ENCODE measurements at regions not wholly inside any gene's neighbourhood (a gene's known extent, or its start where the extent isn't known, plus 50 kb on each side); places are given as distances from the start of the nearest gene placed in this dataset.

- intact Hi-C loops (cut with micrococcal nuclease; ENCODE audit: unreplicated experiment) (no loop called here), in situ Hi-C loops (cut with HindIII; ENCODE audit: low pct_unique_long_range_greater_than_20kb, low sequenced_read_pairs) (no loop called here)
- no peak overlapping the region for H3K27ac ChIP-seq (ENCODE audit: low read length)
- CTCF ChIA-PET, result no interaction called here
- no peaks in the 10 kb centered on the region for H3K27me3 ChIP-seq (ENCODE audit: control insufficient read depth, insufficient read depth, low read length)
- DNase-seq (ENCODE audit: low read depth, low spot score), result no peak
- POLR2A ChIA-PET, result no interaction called here
- no peak for TF ChIP-seq CTCF (IDR thresholded peaks at IDR 0.05)
- no peak for TF ChIP-seq TCF7L2 (IDR thresholded peaks at IDR 0.05; ENCODE audit: low read depth, low read length)
- no peak for TF ChIP-seq REST (IDR thresholded peaks at IDR 0.05; ENCODE audit: insufficient read depth in 1 of 2, low read depth in 2 of 2, low read length in 1 of 2)
- no peak for TF ChIP-seq SIN3A (IDR thresholded peaks at IDR 0.05; ENCODE audit: borderline replicate concordance, insufficient read depth, low read depth, low read length)
- no peak for TF ChIP-seq POLR2AphosphoS5 (IDR thresholded peaks at IDR 0.05; ENCODE audit: low read depth, low read length)
- no peak overlapping the region for H3K4me3 ChIP-seq (ENCODE audit: low read depth in 2 of 2, low read length in 2 of 2)
- BruUV-seq (replicated peaks), result no TSS peak
- H3K9me3 ChIP-seq (ENCODE audit: control insufficient read depth, insufficient read depth, low read depth, low read length), result no peaks in the 10 kb centered on the region
- H3K36me3 ChIP-seq (ENCODE audit: control insufficient read depth, insufficient read depth, low read length), result no peaks in the 10 kb centered on the region
- ATAC-seq, result no peak
- H3K4me1 ChIP-seq (ENCODE audit: control insufficient read depth, insufficient read depth, low read length), result no peaks in the 10 kb centered on the region
Observed at GRCh38 chrX:152072236-152072635, 66.1 kb downstream of the MAGEA10 start.

- no peaks in the 10 kb centered on the region for H3K27me3 ChIP-seq (ENCODE audit: control insufficient read depth, insufficient read depth, low read length)
- H3K9me3 ChIP-seq (ENCODE audit: control insufficient read depth, insufficient read depth, low read depth, low read length), result no peaks in the 10 kb centered on the region
- no TSS peak for BruUV-seq (replicated peaks)
- ChIA-PET CTCF (no interaction called here), POLR2A (no interaction called here)
- H3K4me1 ChIP-seq (ENCODE audit: control insufficient read depth, insufficient read depth, low read length), result no peaks in the 10 kb centered on the region
- no peak overlapping the region for H3K27ac ChIP-seq (ENCODE audit: low read length)
- in situ Hi-C loops (cut with HindIII; ENCODE audit: low pct_unique_long_range_greater_than_20kb, low sequenced_read_pairs), result no loop called here
- TF ChIP-seq CTCF (IDR thresholded peaks at IDR 0.05) (no peak), SIN3A (IDR thresholded peaks at IDR 0.05; ENCODE audit: borderline replicate concordance, insufficient read depth, low read depth, low read length) (no peak), REST (IDR thresholded peaks at IDR 0.05; ENCODE audit: insufficient read depth in 1 of 2, low read depth in 2 of 2, low read length in 1 of 2) (no peak), TCF7L2 (IDR thresholded peaks at IDR 0.05; ENCODE audit: low read depth, low read length) (no peak), POLR2AphosphoS5 (IDR thresholded peaks at IDR 0.05; ENCODE audit: low read depth, low read length) (no peak)
- intact Hi-C loops (cut with micrococcal nuclease; ENCODE audit: unreplicated experiment), result no loop called here
- no peaks in the 10 kb centered on the region for H3K36me3 ChIP-seq (ENCODE audit: control insufficient read depth, insufficient read depth, low read length)
- DNase-seq (ENCODE audit: low read depth, low spot score) (no peak), ATAC-seq (no peak)
- no peak overlapping the region for H3K4me3 ChIP-seq (ENCODE audit: low read depth in 2 of 2, low read length in 2 of 2)
Observed at GRCh38 chrX:152070144-152070543, 68.2 kb downstream of the MAGEA10 start.
